HT-29 (cell line): ENCODE measurements at regions not wholly inside any gene's neighbourhood (a gene's known extent, or its start where the extent isn't known, plus 50 kb on each side); places are given as distances from the start of the nearest gene placed in this dataset.

ENCODE experiments used
- DNase-seq: peaks from one replicate; pipeline ENCODE4 v3.0.0-alpha.2; 2015; ENCODE audit warnings: low spot score

DNA sequence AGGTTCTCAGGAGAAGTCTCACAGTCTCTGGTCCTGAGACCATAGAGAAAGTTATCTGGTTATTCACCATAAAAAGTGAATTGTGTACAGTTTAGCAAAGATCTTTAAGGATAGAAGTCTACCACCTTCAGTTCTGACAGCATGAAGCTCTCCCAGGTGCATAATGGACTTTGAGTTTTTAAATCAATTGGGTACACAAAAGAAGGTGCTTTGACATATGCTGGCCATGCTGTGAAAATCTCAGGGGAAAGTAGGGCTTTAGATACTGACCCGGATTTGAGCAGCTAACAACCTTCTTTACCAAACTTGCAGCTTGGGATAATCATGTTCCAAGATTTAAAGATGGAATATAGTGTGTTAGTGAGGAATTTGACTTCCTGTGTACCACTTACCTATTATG is 264.2 kb downstream of the ZSWIM6 start:
- no peak for DNase-seq

DNA sequence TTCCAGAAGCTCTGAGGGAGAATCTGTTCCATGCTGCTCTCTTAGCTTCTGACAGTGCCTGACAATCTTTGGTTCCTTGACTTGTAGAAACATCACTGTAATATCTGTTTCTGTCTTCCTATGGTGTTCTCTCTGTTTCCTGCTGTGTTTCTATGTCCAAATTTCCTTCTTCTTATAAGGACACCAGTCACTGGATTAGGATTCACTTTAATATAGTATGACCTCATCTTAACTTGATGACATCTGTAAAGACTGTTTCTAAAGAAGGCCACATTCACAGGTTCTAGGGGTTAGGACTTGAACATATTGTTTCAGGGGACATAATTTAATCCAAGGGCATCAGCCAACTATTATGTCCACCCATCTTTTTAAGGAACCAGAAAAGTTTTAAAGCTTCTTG is 265.6 kb downstream of the ZSWIM6 start:
- no peak for DNase-seq

DNA sequence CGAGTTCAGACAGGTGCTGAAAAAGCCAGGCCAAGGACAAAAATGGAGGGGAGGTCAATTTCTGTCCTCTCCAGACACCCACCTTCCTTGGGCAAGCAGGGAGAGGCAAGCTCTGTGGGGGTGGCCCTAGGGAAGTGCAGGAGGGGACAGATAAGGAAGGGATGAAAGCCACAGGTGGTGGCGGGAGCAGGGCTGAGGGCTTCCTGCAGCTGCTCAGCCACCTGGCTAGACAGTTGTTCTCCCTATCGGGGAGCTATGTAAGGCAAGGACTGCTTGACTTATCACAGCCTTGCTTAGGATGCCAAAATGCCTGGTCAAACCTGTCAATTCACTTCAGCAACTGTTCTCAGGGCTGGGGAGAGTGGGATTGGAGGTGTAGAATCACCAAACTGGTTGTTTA is 266.1 kb downstream of the ZSWIM6 start:
- DNase-seq = no peak

DNA sequence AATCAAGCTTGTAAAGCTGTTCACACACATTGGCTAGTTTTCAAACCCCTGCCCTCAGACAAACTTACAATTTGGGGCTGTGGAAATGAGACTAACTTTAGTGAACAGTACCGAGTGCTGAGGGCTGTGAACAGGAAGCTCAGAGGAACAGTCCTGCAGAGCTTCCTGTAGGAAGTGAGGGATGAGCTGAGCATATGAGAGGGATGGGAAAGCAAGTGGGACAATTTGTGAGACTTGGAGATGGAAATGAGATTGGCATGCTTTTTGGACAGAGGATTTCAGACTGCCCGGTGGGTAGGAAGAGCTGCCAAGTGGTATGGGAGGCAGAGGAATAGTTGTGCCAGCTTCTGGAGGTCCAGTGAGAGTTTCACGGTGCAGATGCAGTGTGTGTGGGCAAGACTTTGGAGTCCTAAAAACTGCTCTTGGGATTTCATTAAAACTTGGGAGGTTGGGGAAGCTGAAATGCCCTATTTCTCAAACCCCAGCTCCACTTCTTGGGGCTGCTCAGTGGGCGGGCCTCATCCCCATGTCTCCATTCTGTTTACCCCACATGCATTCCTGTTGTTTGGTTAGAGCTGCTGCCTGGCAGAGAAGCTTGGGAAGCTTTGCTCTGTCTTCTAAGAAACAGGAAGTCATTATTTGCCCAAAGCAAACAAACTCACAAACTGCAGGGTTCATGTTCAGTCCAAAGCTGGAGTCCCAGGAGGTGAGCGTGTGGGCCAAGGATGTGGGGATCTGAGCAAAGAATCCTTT is 267.5 kb downstream of the ZSWIM6 start:
- peak; percentile 77 for DNase-seq

DNA sequence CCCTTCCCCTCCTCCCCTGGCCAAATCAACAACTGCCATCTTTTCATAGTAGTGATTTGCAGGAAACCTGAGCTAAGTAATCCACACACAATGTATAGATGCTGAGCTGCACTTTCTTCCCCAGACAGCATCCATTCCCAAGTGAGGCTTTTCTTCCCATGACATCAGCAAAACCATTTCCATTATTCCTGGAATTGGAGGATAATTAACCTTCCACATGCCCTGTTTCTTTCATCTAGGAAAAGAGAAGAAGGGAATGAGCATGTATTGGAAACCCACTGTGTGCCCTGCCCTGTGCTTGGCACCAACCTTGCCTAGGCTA is 268.0 kb downstream of the ZSWIM6 start:
- DNase-seq = no peak

DNA sequence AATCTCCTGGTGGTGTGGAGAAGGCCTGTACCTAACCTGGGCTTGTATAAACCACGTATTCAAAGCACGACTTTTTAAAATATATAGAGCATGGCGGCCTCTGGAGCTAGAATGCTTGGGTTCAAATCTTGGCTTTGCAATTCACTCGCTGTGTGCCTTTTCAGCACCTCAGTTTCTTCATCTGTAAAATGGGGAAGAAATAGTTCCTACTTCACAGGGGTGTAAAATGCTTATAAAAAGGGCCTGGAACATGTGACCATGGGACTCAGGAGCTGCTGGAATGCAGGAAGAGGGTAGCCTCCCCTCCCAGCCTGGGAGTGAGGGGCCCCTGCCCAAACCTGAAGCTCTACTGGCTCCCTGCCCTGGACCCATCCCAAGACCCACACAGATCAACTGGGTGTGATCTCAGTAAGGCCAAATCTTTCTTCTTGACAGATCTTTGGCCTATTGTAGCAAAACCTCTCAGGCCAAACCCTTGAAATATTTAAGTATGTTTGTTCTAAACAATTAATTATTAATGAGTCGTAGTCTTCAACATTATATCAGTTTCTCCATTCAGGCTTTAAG is 269.0 kb downstream of the ZSWIM6 start:
- no peak for DNase-seq

DNA sequence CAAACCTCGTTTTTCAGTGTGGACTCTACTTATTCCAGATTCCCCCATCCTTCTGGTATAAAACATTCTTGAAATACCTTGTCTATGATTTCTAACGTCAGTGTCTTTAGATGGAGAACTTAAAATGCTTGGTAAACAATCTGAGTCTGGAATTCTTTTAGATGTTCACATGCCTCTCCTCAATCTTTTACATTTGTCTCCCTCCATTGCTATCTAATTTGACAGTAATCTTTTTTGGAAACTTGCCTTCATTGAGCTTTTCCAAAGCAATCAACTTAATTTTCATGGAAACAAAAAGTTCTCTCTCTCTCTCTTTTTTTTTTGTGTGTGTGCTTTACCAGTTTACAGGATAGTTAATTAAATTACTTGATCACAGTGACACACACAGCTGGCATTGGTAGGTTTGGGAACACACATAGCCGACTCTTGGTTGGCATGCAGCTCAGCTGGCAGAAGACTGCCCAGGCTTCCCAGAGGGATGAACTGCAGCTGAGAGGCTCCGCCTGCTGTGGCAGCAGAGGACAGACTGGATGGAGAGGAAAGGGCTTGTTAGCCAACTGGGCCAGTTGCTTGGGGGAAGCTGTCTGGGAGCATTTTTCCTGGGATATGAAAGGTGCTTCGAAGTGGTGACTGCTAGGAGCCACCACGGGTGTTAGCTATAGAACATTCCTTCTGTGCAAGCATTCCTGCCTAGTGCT is 271.3 kb downstream of the ZSWIM6 start:
- DNase-seq = peak; percentile 33

DNA sequence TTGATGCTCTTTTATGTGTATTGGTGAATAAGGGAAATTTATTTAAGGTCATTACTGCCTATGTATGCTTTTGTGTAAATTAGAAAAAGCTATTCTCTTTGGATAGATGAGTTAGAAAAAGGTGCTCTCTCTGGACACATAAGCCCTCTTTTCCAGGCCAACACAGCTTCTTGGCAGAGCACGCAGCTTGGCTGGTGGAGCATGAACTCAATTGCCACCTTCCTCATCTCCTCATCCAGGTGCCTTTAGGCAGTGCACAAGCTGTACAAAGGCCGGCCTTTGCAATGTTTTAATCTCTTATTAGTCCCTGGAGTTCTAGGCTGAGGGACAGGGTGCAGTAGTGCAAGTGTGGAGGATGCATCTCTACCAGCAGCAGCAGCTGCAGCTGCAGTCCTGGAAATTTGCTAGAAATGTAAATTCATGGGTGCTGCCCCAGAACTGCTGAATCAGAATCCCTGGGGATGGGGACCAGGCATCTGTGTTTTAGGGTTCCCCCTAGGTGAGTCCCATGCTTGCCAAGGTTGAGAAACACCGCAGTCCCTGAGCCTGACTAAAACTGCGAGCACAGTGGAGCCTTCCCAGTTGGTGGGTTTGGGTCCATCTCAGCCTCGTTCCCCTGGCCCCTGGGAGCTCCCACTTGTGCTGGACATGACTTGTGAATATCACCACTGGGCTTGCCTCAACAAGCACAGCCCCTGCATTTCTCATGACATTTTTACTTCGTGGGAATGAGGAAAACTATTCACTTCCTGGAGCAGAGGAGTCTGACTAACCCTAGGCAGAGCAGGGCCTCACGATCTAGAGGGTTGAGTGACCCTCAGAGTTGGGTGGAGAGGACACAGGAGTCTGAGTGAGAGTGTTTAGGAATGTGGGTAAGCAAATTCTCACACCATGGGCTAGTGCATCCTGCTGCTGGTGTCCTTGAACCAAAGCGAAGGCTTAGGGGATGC is 272.3 kb downstream of the ZSWIM6 start:
- no peak for DNase-seq

DNA sequence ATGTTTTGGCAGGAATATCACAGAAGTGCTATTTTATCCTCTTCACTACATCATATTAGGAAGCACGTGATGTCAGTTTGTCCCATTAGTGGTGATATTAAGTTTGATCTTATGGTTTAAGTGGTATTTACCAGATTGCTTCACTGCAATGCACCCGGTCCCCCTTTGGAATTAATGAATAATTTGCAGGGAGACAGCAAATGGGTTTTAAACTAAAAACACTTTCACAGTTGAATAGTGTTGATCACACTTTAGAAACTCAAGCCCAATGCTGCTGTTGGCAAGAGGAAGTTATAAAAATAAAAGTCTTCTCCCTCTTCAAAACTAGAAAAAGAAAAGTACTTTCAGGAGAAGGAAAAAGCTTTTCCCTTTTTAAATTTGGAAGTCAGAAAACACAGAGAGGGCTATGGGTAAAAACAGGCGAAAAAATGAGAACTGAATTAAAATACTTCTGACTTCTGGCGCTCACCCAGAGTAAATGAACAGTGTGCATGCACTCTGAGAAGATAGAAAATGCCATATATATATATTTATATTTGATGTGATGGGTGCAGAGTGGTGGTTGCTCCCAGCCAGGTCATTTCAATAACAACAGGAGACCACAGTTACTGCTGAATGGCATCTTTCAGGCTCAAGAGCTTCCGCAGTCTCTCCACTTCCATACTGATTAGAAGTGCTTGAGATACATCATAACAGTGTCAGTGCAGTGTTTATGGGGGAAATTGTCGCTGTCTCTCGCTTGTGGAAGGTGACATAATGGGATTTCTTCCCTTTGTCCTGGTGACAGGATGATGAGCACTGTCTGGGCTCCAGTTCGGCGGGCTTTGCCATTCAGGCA is 278.0 kb downstream of the ZSWIM6 start:
- no peak for DNase-seq

DNA sequence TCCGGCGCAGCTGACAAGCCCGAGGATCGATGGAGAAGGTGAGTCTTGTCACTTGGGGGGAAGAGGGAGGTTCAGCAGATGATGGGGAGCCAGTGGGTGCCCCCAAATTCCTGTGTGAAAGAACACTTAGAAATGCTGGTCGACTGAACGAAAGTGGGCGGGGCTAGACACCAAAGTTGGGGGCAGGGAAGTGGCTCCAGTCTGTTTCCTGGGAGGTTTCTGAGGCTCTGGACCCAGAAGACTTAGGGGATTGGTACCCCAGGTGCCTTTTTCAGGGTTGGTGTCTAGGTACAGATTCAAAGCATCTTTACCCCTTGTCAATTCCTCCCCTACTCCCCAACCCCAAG is 278.6 kb downstream of the ZSWIM6 start:
- no peak for DNase-seq

DNA sequence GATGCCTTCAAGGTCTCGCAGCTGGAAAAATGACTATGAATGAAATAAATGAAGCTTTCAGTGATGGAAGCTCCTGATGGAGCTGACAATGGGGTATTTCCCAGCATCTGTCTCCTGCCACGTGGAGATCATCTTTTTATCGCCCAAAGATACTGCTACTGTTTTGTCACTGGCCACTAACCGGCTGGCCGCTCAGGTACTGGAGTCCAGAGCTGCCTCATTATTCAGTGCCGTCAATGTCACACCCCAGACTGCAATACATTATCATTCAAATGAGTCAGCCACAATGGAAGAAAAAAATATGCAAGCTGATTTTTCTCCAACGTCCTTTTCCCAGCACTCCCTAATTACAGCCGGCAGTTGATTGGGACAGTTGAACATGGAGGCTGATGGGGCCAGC is 280.4 kb downstream of the ZSWIM6 start:
- no peak for DNase-seq

DNA sequence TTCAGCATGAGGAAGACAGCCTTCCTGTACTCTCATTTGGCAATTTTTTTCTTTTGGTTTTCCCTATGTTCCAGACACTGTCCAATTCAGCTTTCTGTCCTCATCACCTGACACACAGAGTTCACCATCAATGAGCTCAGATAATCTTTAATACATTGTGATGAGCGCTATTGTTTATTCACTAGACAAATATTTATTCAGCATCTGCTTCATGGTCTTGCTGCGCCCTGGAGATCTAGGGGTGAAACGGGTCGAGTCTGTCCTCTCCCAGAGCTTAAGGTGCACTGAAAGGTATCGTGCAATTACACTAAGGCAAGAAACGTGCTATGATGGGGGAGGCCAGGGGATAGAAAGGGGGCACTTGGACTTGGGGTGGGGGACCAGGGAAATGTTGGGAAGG is 281.6 kb downstream of the ZSWIM6 start:
- DNase-seq = no peak

DNA sequence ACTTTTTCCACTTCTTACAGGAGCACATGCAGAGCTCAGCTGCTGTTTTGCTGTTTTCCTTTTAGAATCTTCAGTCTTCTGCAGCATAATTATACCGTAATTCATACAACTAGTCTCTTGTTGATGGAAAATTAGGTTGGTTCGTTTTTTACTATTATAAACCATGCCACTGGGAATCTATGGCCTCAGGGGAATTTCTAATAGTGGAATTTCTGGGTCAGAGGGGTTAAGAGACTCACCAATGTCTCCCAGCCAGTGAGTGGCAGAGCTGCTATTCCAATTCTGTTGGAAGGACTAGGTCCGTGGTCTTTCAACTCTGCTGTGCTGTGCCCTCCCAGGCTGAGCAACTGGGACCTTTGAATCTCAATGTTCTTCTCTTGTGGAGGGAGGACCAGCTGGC is 282.5 kb downstream of the ZSWIM6 start:
- DNase-seq = no peak

DNA sequence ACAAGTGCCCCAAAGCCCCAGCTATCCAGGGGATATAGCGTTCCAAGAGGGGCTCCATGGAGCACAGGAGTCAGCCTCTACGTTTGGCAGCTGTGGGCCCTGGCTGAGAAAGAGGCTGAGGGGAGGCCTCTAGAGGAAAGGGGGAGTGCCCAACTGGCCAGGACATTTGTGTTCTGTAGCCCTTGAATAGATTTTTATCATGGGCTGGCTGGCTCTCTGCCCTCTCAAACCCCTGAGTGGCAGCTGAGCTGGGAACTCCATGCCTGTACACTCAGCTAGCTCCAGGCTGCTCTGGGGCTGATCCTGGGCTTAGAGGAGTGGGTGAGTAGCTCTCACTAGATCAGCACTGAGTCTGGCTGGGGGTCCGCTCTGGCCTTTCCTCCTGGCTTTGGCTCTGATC is 285.0 kb downstream of the ZSWIM6 start:
- DNase-seq = no peak

DNA sequence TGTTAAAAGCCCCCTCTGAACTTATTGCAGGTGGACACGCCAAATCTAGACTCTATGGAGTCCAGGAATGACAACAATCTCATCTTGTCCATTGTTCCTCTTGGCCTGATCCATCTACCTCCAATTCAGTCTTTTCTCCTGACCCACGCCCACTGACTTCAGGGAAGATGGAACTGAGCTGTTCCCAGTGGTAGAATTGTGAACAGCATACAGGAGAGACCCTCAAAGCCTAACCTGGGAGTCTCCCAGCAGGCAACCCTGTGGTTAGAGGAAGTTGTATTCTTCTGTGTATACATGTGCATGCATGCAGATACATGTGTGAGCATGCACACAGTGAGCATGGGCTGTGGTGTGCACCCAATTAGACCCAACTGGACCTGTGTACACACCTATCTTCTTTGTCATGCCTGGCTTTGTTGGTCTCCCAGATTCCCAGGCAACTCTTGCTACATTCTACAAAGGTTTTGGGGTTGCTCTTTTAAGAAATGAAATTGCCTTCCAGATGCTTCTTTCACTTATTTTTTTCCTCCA is 286.0 kb downstream of the ZSWIM6 start:
- no peak for DNase-seq

DNA sequence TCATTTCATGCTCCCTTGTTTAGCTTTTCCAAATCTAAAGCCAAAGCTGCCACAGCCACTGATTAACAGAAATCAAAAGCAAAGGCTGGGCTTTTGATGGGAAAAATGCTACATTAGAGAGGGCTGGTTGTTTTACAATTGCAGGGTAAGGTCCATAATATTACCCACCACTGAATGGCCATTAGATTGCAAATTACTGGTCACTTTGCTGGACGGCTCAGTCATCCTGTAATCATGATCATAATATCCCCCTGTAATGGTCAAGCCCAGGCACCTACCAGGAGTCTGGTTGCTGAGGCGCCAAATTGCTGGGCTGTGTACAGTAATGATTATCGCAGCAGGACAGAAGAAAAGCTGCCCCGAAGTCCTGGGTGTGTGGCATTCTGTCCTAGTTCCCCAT is 286.5 kb downstream of the ZSWIM6 start:
- DNase-seq = no peak

DNA sequence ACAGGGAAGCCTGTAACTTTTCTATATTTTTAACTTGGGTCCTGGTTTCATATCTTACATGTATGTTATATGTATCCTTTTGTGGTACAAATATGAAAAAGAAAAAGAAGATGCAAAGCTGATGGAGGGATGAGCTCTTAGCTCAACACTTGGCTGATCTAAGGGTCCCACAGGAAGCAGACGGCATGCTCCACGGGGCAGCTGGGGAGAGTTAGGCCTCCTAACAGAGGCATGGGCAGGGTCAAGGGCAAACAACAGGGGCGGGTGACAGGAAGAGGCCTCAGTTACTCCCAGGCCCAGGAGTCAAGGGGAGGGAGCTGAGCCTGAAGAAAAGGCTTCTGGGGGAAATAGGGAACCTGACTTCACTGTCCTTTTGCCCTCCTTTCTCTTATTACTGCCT is 287.2 kb downstream of the ZSWIM6 start:
- no peak for DNase-seq

DNA sequence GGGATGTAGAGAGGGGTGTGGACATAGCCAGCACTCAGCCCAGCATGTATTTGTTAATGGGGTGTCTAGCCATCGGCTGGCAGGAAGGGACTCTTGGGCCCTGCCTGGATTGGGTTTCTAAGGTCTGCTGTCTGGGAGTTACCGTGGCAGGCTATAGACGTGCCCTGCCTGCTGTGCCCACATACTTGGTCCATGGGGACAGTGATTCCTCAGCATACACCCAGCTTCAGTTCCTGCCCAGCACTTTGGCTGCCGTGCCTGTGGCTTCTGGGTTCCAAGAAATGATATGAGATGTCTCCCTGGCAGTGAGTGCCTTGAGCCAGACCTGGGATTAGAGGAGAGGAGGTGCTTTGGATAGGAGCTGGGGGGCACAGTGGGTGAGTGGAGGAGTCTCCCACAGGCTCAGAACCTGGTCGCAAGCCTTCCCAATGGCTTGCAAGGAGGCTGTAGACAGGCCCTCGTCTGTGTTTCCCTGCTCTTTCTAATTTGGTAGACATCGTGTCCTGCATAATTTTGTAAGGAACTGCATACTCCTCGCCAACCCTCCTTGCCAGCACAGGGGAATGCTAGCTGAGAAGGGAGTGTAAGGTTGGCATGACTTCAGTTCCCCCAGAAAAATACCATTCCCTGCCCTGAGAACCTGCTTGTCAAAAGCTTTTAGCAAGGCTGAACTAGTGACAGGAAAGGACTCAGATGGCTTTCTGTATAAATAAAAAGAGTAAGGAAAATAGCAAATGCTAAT is 287.9 kb downstream of the ZSWIM6 start:
- no peak for DNase-seq

DNA sequence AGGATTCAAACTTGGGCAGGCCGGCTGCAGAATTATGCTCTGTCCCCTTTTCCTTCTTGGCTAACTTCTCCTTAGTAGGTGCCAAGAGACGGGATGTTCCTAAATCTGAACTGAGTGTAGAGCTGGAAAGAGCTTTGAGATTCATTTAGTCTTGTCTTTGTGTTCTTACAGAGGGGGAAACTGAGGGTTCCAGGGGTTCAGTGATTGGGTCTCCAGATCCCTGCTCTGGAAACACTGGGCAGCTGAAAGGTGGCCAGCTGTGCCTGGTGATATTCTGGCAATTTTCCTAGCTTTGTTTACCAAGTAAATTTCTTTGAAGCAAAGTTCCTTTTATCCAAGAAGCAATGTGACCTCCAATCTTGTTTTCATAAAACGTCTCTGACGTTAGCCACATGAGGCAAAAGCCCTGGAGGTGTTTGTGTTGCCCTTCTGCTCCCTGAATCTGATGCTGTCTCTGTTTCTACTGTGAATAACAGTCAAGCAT is 288.7 kb downstream of the ZSWIM6 start:
- no peak for DNase-seq

DNA sequence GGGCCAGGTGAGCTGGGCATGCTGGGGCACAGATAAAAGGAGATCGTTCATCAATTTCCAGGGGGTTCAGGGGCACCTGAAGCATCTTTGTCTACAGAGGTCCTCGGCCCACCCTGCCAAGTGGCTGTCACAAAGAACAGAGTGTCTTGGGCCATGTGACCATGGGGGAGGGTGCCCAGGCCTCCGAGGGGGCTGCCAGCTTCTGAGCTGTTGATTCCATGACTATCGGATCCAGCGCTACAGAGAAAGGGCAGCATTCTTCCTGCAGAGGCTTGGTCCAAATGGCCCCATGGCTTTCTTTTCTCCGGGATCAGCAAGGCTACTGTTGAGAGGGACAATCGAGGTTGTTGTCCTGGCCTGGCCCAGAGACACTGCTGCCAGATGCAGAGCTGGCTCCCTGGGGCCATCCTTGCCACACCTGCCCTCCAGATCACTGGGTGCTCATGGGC is 289.2 kb downstream of the ZSWIM6 start:
- DNase-seq = no peak
